ENCODE measurements at regions not wholly inside any gene's neighbourhood (a gene's known extent, or its start where the extent isn't known, plus 50 kb on each side); places are given as distances from the start of the nearest gene placed in this dataset.

DNA sequence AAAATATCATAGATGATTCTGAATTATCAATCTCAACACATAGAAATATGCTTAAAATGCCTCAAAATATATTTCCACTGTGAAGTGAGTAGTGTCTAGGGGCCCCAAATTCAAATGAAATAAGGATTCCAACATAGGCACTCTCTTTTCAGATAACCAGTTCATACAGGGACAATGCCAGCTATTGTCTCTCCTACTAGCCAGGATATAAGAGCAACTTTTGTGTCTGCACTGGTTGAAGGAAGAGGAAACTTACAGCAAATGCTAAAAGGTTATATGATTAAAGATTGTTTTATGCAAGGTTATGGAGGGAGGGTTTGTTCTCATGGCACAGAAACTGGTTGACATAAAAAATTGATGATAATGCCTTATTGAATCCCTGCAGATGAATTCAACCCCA, 579.4 kb upstream of the ALCAM start:
- TF ChIP-seq, protein P1, sequence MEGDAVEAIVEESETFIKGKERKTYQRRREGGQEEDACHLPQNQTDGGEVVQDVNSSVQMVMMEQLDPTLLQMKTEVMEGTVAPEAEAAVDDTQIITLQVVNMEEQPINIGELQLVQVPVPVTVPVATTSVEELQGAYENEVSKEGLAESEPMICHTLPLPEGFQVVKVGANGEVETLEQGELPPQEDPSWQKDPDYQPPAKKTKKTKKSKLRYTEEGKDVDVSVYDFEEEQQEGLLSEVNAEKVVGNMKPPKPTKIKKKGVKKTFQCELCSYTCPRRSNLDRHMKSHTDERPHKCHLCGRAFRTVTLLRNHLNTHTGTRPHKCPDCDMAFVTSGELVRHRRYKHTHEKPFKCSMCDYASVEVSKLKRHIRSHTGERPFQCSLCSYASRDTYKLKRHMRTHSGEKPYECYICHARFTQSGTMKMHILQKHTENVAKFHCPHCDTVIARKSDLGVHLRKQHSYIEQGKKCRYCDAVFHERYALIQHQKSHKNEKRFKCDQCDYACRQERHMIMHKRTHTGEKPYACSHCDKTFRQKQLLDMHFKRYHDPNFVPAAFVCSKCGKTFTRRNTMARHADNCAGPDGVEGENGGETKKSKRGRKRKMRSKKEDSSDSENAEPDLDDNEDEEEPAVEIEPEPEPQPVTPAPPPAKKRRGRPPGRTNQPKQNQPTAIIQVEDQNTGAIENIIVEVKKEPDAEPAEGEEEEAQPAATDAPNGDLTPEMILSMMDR (optimal IDR thresholded peaks at IDR 0.05 in 1 of 3, IDR thresholded peaks at IDR 0.05 in 1 of 3, conservative IDR thresholded peaks at IDR 0.05 in 1 of 3; ENCODE audit: extremely low read depth in 1 of 3, insufficient read depth in 2 of 3, low read length in 3 of 3) = no peak
- no peak for TF ChIP-seq EZH2 (IDR thresholded peaks at IDR 0.05; ENCODE audit: low read length)
